Lung (tissue), 11 donors: ENCODE measurements at regions not wholly inside any gene's neighbourhood (a gene's known extent, or its start where the extent isn't known, plus 50 kb on each side); places are given as distances from the start of the nearest gene placed in this dataset.

Experiments
- ATAC-seq: fragments of 200-7000 bp; cut with Tn5 transposase; one replicate; pipeline ENCODE4 v1.9.1; 2020; ENCODE audit warnings: moderate number of reproducible peaks; ENCODE audit not compliant: insufficient read depth, low FRiP score
- DNase-seq, 3 donors: peaks; one replicate each; pipeline ENCODE4 v3.0.0-alpha.2; 2013 to 2017
- H3K27ac ChIP-seq, 2 donors: one replicate each; pipeline ENCODE4 v1.5.1; 2013; ENCODE audit warnings: mild to moderate bottlenecking in 2 of 2, moderate library complexity in 2 of 2, control low read depth in 1 of 2, inconsistent platforms in 1 of 2, low read depth in 1 of 2, low read length in 1 of 2
- H3K27me3 ChIP-seq, 3 donors: one replicate each; pipeline ENCODE4 v1.5.1; 2013; ENCODE audit warnings: low read length in 2 of 3; ENCODE audit not compliant: control insufficient read depth in 3 of 3, insufficient read depth in 3 of 3
- H3K36me3 ChIP-seq, 4 donors: one replicate each; pipeline ENCODE4 v1.5.1; 2013; ENCODE audit warnings: low read length in 4 of 4, mild to moderate bottlenecking in 1 of 4, moderate library complexity in 1 of 4; ENCODE audit not compliant: control insufficient read depth in 4 of 4, insufficient read depth in 4 of 4
- H3K4me1 ChIP-seq, 5 donors: one replicate each; pipeline ENCODE4 v1.5.1; 2013; ENCODE audit warnings: low read length in 5 of 5, mild to moderate bottlenecking in 2 of 5, moderate library complexity in 1 of 5; ENCODE audit not compliant: control insufficient read depth in 5 of 5, insufficient read depth in 5 of 5
- H3K4me3 ChIP-seq: one replicate; pipeline ENCODE4 v1.5.1; 2013; ENCODE audit warnings: mild to moderate bottlenecking, control low read depth, moderate library complexity
- H3K9ac ChIP-seq, 2 donors: one replicate each; pipeline ENCODE4 v1.5.1; 2013; ENCODE audit warnings: low read length in 2 of 2, control low read depth in 1 of 2; ENCODE audit not compliant: insufficient read depth in 1 of 2
- H3K9me3 ChIP-seq, 4 donors: one replicate each; pipeline ENCODE4 v1.5.1; 2013; ENCODE audit warnings: low read length in 3 of 4, mild to moderate bottlenecking in 1 of 4, moderate library complexity in 1 of 4; ENCODE audit not compliant: control insufficient read depth in 4 of 4, insufficient read depth in 3 of 4
- WGBS, 2 donors: extraction: QIAGEN DNeasy Blood & Tissue Kit; methylation state at CpG; one replicate each; pipeline ENCODE4 v1.1.7; 2013; 5-methylcytosine and 5-hydroxymethylcytosine counted together
- TF ChIP-seq, protein P1 (sequence below): IDR thresholded peaks from 2 replicates; pipeline ENCODE4 v1.5.1; 2012; ENCODE audit warnings: mild to moderate bottlenecking; ENCODE audit errors: control extremely low read depth, extremely low read depth
- donor health status: control.
- donor health status: control.
- donor health status: Bipolar disorder and iron deficiency.
- donor health status: healthy.
- donor health status: DM: yes; HTN: yes; CAD: no.

DNA sequence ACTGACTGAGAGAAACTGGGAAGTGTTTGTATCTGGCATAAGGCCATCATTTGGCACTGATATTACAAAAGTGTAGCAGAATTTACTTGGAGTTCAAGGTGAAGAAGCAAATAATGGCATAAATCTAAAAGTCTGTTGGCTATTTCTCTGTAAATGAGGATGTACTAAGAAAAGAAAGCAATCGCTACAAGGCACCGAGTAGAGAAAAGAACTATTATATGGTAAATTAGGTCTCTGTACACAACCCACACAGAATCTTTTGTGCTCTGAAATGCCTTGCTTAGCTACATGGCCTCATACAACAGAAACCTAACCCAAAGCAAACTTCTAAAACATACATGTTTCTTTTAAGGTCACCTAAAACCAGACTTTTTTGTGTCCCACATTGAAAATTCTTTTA is 290.1 kb upstream of the WWC1 start:
- Histone ChIP-seq H3K4me1 (peaks cover 0 to 22% (median 4%) of the 10 kb centered on the region in 5 donors), H3K4me3 (no peak overlapping the region), H3K9ac (no peak overlapping the region), H3K9me3 (peaks cover 0 to 2% (median 0%) of the 10 kb centered on the region in 4 donors), H3K27me3 (peaks cover 0 to 4% (median 0%) of the 10 kb centered on the region in 3 donors), H3K36me3 (no peaks in the 10 kb centered on the region), H3K27ac (peak overlapping the region in 1 of 2 donors; percentile 70)
- WGBS, 2 donors, result 89 to 92% methylated on average over 2 of the region's 2 CpGs
- DNase-seq (no peak), ATAC-seq (no peak)
- TF ChIP-seq, protein P1, sequence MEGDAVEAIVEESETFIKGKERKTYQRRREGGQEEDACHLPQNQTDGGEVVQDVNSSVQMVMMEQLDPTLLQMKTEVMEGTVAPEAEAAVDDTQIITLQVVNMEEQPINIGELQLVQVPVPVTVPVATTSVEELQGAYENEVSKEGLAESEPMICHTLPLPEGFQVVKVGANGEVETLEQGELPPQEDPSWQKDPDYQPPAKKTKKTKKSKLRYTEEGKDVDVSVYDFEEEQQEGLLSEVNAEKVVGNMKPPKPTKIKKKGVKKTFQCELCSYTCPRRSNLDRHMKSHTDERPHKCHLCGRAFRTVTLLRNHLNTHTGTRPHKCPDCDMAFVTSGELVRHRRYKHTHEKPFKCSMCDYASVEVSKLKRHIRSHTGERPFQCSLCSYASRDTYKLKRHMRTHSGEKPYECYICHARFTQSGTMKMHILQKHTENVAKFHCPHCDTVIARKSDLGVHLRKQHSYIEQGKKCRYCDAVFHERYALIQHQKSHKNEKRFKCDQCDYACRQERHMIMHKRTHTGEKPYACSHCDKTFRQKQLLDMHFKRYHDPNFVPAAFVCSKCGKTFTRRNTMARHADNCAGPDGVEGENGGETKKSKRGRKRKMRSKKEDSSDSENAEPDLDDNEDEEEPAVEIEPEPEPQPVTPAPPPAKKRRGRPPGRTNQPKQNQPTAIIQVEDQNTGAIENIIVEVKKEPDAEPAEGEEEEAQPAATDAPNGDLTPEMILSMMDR, result no peak

DNA sequence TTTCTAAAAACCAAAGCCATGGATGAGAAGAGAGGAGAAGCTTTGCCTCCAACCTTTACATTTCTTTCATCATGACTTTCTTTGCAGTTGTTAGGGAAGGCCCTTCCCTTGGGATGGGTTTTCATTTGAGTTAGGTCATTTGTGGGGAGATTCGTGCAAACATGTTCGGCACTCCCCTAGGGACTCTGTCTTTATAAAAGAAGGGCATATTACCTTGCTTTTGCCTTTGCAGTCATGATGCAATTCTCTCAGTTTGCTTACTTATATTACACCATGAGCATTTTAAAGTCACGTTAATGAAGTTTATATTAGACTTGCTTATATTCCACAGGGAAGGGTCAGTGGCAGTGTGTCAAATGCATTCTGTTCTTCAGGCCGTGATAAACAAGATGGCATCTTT is 289.3 kb upstream of the WWC1 start:
- no peak overlapping the region for H3K27ac ChIP-seq
- no peaks in the 10 kb centered on the region for H3K36me3 ChIP-seq
- peaks cover 0 to 2% (median 0%) of the 10 kb centered on the region in 4 donors for H3K9me3 ChIP-seq
- TF ChIP-seq, protein P1, result no peak
- H3K4me3 ChIP-seq, result no peak overlapping the region
- H3K27me3 ChIP-seq, result peaks cover 0 to 4% (median 0%) of the 10 kb centered on the region in 3 donors
- H3K4me1 ChIP-seq, result peaks cover 0 to 29% (median 8%) of the 10 kb centered on the region in 5 donors
- 79 to 83% methylated on average over 4 of the region's 4 CpGs for WGBS, 2 donors
- DNase-seq (no peak), ATAC-seq (no peak)
- no peak overlapping the region for H3K9ac ChIP-seq

DNA sequence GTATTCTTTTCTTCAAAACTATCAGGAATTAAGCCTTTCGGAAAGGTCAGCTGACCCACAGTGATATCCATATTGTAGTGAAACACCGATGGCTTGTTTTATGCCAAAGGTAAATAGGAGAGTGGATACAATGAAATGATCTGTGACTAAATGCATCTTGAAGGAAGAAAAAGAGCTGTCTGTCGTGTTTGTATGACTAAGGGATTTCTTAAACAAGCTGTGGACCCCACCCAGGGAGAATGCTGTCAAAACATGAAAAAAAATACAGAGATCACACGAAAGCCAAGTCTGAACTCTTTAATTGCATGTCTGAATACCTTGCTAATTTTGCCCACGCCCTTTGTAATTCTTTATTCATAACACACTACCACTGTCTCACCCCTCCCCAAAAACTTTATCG is 286.4 kb upstream of the WWC1 start:
- peaks cover 0 to 35% (median 8%) of the 10 kb centered on the region in 5 donors for H3K4me1 ChIP-seq
- no peak overlapping the region for H3K9ac ChIP-seq
- no peaks in the 10 kb centered on the region for H3K9me3 ChIP-seq
- no peak overlapping the region for H3K4me3 ChIP-seq
- WGBS, 2 donors, result 75 to 79% methylated on average over 6 of the region's 6 CpGs
- DNase-seq (no peak), ATAC-seq (no peak)
- peak overlapping the region in 1 of 2 donors; percentile 33 for H3K27ac ChIP-seq
- TF ChIP-seq, protein P1, result no peak
- H3K27me3 ChIP-seq, result peaks cover 0 to 4% (median 0%) of the 10 kb centered on the region in 3 donors
- H3K36me3 ChIP-seq, result no peaks in the 10 kb centered on the region

DNA sequence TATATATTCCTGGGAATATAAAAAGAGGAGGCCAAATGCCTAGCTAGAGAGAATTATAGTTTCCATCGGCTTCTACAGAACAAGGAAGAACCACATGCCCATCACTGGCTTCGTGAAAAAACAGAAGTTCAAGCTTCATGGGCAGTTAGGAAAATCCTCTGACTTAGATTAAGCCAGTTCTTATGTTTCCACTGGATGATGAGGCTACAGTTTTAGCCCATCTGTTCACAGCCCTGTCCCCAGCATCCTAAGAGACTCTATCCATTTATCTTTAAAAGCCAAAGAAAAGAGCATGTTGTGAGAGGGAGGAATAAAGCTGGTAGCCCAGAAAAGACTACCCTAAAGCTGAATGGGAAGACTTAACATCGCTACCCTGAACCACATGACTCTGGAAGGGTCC is 285.5 kb upstream of the WWC1 start:
- 71 to 77% methylated on average over 3 of the region's 3 CpGs for WGBS, 2 donors
- Histone ChIP-seq H3K4me3 (no peak overlapping the region), H3K9ac (no peak overlapping the region), H3K27ac (peak overlapping the region in 1 of 2 donors; percentile 65), H3K36me3 (no peaks in the 10 kb centered on the region), H3K9me3 (no peaks in the 10 kb centered on the region), H3K4me1 (peaks cover 0 to 34% (median 10%) of the 10 kb centered on the region in 5 donors), H3K27me3 (peaks cover 0 to 4% (median 0%) of the 10 kb centered on the region in 3 donors)
- DNase-seq, result no peak
- ATAC-seq, result no peak
- TF ChIP-seq, protein P1, result no peak
